Activated T-cell treated with anti-CD3 and anti-CD28 coated beads, Interleukin-2, amount 50 U/mL, for 4 hours (primary cell): ENCODE measurements at regions not wholly inside any gene's neighbourhood (a gene's known extent, or its start where the extent isn't known, plus 50 kb on each side); places are given as distances from the start of the nearest gene placed in this dataset.

Source experiments
- ATAC-seq, 2 donors: fragments of 200-7000 bp; cut with Tn5 transposase; one replicate each; pipeline ENCODE4 v1.10.0; 2021
- DNase-seq: peaks from one replicate; pipeline ENCODE4 v3.0.0-alpha.2; 2020
- H3K27me3 Mint-ChIP-seq: one replicate; pipeline ENCODE4 v1.8.0; 2021; ENCODE audit warnings: low read depth, mixed read lengths
- H3K36me3 Mint-ChIP-seq: one replicate; pipeline ENCODE4 v1.8.0; 2022; ENCODE audit warnings: mixed read lengths; ENCODE audit not compliant: insufficient read depth
- H3K4me1 Mint-ChIP-seq: one replicate; pipeline ENCODE4 v1.8.0; 2021; ENCODE audit warnings: low read depth, mixed read lengths
- H3K4me3 Mint-ChIP-seq: one replicate; pipeline ENCODE4 v1.8.0; 2021; ENCODE audit warnings: mild to moderate bottlenecking, moderate library complexity, mixed read lengths
- H3K9me3 Mint-ChIP-seq: one replicate; pipeline ENCODE4 v1.8.0; 2021; ENCODE audit warnings: mixed read lengths

DNA sequence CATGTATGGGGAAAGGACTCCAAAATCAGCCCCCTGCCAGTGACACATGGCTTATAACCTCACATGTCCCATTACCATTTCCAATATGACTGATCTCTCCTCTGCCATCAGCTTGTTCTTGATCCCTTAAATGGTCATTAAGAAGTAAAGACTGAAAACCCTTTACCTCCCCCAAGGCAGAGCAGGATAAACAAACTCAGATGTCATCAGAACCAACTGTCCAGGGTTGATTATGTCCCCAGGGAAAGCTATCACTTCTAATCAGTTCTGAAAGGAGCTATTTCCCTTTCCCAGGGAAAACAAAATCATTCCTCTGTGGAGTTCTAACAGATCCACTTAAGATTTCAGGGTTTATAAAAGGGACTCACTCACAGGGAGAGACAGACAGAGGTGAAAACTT, 350.9 kb downstream of the SUCLA2 start:
- Mint-ChIP-seq H3K4me3 (no peak overlapping the region), H3K36me3 (no peaks in the 10 kb centered on the region), H3K9me3 (no peaks in the 10 kb centered on the region), H3K27me3 (no peaks in the 10 kb centered on the region), H3K4me1 (no peaks in the 10 kb centered on the region)
- DNase-seq (no peak), ATAC-seq (no peak)

DNA sequence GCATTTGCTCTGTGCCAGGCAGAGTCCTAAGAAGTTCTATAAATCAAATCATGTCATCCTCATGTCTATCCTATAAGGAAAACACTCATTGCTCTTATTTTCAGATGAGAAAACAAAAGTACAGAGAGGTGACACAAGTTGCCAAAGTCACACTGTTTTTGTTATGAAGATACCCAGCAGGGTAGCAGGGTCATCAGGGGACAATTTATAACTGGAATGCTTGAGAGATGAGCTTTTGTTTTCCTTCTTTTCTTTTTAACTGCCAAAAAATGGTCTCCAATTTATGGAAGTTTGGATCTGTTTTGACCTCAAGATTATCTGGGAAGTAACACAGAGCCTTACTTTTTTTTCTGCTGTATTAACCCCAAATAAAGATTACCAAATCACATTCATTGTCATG, 354.1 kb downstream of the SUCLA2 start:
- ATAC-seq, result no peak
- DNase-seq, result no peak
- no peaks in the 10 kb centered on the region for H3K4me1 Mint-ChIP-seq
- no peaks in the 10 kb centered on the region for H3K36me3 Mint-ChIP-seq
- H3K4me3 Mint-ChIP-seq, result no peak overlapping the region
- H3K9me3 Mint-ChIP-seq, result no peaks in the 10 kb centered on the region
- no peaks in the 10 kb centered on the region for H3K27me3 Mint-ChIP-seq

DNA sequence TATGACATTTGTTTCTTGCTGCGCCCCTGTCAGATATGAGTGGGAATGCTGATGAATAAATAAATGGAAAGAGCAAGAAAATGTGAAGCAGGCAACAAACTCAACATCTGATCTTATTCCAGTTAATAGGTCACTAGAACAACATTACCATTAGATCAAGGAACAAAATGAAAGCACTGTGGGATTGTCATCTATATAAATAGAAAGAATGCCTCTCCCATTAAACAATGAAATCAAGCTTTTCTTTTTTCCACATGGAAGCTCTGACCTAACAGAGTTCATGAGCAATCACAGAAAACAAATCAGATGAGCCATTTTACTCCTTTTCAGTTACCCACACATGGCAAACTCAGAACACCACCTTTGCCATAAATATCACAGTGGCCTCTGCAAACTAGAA, 354.8 kb downstream of the SUCLA2 start:
- H3K36me3 Mint-ChIP-seq, result no peaks in the 10 kb centered on the region
- no peaks in the 10 kb centered on the region for H3K27me3 Mint-ChIP-seq
- H3K9me3 Mint-ChIP-seq, result no peaks in the 10 kb centered on the region
- no peak overlapping the region for H3K4me3 Mint-ChIP-seq
- DNase-seq (no peak), ATAC-seq (no peak)
- no peaks in the 10 kb centered on the region for H3K4me1 Mint-ChIP-seq

DNA sequence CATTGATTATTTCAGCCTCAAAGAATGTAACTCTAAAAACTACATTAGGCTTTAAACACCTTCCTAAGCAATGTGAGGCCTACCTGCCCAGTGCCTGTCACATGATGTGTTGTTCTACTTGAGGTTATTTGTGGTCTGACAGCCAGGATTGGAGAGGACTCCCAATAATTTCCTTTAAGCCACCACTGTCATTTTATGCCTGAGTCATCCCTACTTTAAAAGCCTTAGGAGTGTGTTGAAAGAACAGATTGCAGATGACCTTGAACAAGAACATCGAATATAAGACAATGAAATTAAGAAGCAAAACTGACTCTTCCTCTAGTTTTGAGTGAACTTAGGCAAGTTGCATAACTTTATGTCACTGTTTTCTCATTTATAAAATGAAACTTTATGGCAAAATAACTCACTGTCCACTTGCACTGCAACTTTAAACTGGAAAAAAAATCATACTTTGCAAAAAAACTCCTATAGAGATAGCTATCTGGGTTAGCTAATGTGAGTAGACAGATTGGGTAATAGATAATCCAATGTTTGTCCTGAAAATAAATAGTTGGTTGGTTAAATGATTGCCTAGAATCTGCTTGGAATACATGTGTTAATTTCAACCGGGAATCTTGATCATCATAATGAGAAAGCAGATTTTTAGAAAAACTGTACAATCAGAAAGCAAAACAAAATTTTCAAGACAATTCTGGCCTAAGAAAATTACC, 361.2 kb downstream of the SUCLA2 start:
- no peak for DNase-seq
- Mint-ChIP-seq H3K27me3 (peaks cover 3% of the 10 kb centered on the region), H3K4me3 (no peak overlapping the region), H3K9me3 (peaks cover 10% of the 10 kb centered on the region), H3K4me1 (no peaks in the 10 kb centered on the region), H3K36me3 (no peaks in the 10 kb centered on the region)
- ATAC-seq, result no peak

DNA sequence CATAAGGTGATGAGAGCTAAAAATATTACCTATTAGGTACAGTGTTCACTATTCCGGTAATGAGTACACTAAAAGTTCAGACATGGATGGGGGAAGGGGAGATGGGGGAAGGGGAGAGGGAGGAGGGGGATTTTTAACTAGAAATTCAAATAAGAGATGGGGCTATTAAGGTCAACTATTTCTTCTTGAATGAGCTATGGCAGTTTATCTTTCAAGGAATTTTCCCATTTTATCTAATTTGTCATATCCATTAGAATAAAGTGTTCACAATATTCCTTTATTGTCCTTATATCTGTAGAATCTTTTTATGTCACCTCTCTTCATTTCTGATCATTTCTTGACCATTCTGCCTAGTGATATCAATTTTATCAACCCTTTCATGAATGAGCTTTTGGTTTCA, 362.4 kb downstream of the SUCLA2 start:
- no peak for DNase-seq
- H3K27me3 Mint-ChIP-seq, result peaks cover 3% of the 10 kb centered on the region
- peaks cover 19% of the 10 kb centered on the region for H3K9me3 Mint-ChIP-seq
- H3K4me1 Mint-ChIP-seq, result no peaks in the 10 kb centered on the region
- no peaks in the 10 kb centered on the region for H3K36me3 Mint-ChIP-seq
- no peak overlapping the region for H3K4me3 Mint-ChIP-seq
- ATAC-seq, result no peak

DNA sequence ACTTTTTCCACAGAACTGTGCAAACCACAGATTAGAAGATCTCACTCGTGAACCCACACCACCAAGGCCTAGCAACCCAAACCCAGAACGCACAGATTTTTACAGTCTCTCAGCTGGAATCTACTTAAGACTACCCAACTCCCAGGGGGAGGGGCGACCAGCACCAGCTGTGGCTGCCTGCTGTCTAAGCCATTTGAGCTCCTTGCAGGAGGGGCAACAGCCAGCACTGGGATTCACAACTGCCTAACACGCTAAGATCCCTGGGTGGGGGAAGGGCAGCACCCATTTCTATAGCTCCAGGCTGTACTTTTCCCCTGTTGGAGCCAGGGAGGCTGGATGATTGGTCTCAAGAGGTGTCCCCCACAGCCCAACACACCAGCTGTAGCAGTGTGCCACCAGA, 368.8 kb downstream of the SUCLA2 start:
- no peak for ATAC-seq
- no peak for DNase-seq
- Mint-ChIP-seq H3K4me3 (no peak overlapping the region), H3K4me1 (no peaks in the 10 kb centered on the region), H3K27me3 (peaks cover 3% of the 10 kb centered on the region), H3K9me3 (peaks cover 21% of the 10 kb centered on the region), H3K36me3 (no peaks in the 10 kb centered on the region)

DNA sequence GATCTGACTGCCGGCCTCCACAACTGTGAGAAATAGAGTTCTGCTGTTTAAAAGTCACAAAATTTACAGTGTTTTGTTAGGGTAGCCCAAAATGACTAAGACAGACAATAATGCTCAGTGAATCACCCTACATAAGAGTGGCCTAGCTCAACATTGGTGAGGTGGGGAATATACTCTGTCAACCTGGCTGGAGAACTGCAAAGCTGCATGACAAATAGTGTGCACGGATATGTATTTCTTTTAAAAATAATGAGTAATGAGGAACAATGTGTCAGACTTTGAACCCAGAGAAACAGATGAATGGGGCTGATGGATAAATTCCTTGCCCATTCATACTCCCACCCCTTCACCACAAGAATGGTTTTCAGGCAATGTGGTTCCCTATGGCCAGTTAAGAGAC, 372.4 kb downstream of the SUCLA2 start:
- ATAC-seq (no peak), DNase-seq (no peak)
- Mint-ChIP-seq H3K4me3 (no peak overlapping the region), H3K9me3 (peaks cover 2% of the 10 kb centered on the region), H3K4me1 (no peaks in the 10 kb centered on the region), H3K36me3 (no peaks in the 10 kb centered on the region), H3K27me3 (no peaks in the 10 kb centered on the region)

DNA sequence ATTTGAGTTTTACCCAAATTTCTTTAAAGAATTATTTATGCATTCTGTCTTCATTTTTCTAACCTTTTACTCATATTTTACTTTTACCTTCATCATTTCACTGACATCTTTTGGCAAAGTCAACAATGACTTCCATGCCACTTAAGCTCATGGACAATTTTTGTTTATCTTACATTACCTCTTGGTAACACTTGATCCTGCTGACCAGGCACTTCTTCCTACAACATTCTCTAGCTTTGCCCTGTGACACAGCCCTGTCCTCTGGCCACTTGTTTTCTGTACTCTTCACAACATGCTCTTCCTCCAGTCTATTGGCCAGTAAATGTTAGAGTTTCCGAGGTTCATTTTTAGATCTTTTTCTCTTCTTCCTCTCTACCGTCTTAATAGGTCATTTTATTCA, 377.2 kb downstream of the SUCLA2 start:
- no peaks in the 10 kb centered on the region for H3K4me1 Mint-ChIP-seq
- H3K36me3 Mint-ChIP-seq, result no peaks in the 10 kb centered on the region
- ATAC-seq, result no peak
- peaks cover 5% of the 10 kb centered on the region for H3K27me3 Mint-ChIP-seq
- H3K9me3 Mint-ChIP-seq, result no peaks in the 10 kb centered on the region
- DNase-seq, result no peak
- no peak overlapping the region for H3K4me3 Mint-ChIP-seq

DNA sequence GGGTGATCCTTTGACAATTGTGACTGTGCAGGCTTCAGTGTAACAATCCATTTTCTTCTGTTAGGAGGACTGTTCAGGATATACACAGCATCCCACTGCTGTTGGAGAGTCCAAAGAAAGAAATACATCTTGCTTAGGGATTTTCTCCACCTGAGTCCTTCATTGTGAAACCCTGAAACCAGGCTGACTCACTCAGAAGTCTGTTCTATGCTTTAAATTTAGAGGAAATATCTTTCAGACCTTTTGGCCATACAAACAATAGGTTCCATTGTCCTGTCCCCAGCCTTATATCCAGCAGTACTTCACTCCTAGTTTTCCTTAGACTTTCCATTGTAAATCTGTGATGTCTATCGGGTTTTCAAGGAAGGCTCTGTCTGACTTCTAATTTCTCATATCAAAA, 379.1 kb downstream of the SUCLA2 start:
- Mint-ChIP-seq H3K36me3 (no peaks in the 10 kb centered on the region), H3K9me3 (no peaks in the 10 kb centered on the region), H3K4me3 (no peak overlapping the region), H3K4me1 (no peaks in the 10 kb centered on the region), H3K27me3 (peaks cover 5% of the 10 kb centered on the region)
- no peak for DNase-seq
- no peak for ATAC-seq

DNA sequence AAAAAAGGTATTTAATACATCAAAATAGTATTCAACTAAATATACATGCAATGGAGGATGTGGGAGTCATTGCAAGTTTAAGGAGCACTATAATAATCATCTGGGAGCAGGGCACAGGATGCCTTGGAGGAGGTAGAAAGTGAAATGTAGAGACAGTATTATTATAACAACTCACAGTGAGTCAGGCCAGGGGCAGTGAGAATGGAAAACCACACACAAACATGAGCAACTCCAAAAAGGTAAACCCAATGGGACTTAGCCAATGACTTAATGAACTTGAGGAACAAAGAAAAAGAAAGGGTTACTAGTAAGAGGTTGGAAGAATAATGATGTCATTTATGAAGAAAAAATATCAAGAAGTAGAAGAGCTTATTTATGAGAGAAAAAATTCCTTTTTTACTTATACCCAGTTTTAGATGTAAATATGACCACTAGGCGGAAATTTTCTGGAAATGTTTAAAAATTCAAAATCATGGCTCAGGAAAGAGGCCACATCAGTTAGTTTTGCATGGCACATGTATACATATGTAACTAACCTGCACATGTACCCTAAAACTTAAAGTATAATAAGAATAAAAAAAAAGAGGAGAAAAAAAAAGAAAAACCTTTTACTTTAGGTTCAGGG, 389.3 kb downstream of the SUCLA2 start:
- ATAC-seq (no peak), DNase-seq (no peak)
- Mint-ChIP-seq H3K4me1 (no peaks in the 10 kb centered on the region), H3K36me3 (no peaks in the 10 kb centered on the region), H3K9me3 (peaks cover 4% of the 10 kb centered on the region), H3K27me3 (no peaks in the 10 kb centered on the region), H3K4me3 (no peak overlapping the region)

DNA sequence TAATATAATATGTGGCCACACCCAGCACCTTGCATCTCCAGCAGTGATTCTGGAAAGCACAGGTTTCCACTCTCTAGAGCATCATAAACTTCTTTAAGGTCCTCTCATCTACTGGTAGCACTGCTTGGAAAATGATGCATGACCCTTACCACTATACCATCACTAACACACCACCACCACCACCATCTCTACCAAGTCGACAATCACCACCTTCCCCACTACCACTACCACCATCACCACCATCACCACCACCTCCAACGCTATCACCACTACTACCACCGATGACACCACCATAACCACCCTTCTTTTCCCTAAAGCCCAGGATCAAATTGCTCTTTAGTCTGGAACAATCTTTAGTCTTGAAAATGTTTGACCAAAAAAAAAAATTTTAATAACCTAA, 390.4 kb downstream of the SUCLA2 start:
- no peak for ATAC-seq
- H3K27me3 Mint-ChIP-seq, result no peaks in the 10 kb centered on the region
- peaks cover 8% of the 10 kb centered on the region for H3K9me3 Mint-ChIP-seq
- no peak overlapping the region for H3K4me3 Mint-ChIP-seq
- H3K4me1 Mint-ChIP-seq, result no peaks in the 10 kb centered on the region
- DNase-seq, result no peak
- H3K36me3 Mint-ChIP-seq, result no peaks in the 10 kb centered on the region

DNA sequence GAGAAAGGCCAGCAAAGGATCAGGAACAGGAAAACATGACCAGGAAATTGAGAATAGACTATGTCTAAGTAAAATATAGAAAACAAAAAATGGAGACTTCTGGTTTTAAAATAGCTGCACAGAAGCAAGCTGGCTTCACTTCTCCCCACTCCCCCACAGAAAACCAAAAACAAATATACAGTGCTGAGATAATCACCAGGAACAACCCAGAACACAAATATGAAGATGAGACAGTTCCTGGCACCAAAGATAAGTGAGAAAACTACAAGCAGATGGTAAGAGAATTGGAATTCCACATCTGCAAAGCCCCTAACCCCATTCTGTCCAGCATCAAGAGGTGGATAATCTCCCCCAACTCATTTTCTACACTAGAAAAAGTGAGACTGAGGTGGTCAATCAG, 397.7 kb downstream of the SUCLA2 start:
- H3K4me1 Mint-ChIP-seq, result no peaks in the 10 kb centered on the region
- H3K36me3 Mint-ChIP-seq, result no peaks in the 10 kb centered on the region
- H3K9me3 Mint-ChIP-seq, result peaks cover 23% of the 10 kb centered on the region
- H3K4me3 Mint-ChIP-seq, result no peak overlapping the region
- no peak for DNase-seq
- no peak for ATAC-seq
- peaks cover 3% of the 10 kb centered on the region for H3K27me3 Mint-ChIP-seq

DNA sequence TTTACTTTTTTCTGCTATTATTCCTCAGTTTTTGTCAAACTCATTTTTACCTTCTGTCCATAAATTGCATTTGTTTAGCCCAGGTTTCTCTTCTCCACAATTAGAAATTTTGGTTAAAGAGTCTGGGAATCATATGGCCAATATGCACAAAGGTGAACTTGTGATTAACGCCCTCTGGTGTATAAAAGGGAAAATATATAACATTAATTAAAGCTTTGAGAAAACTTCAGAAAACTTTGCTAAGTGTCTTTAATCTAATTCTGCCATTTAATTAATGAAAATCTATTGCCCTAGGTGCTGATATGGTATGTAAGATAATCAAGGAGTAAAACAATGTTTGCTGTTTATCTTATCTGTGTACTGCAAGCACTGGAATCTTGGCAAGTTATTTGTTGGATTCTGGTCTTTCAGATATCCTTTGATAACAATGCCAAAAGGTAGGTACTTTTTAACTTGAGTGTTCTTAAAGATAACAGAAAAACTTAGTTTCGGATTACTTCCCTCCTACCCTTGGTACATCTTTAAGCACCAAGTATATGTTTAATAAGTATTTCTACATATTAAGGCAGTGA, 402.6 kb downstream of the SUCLA2 start:
- DNase-seq, result no peak
- ATAC-seq, result no peak

DNA sequence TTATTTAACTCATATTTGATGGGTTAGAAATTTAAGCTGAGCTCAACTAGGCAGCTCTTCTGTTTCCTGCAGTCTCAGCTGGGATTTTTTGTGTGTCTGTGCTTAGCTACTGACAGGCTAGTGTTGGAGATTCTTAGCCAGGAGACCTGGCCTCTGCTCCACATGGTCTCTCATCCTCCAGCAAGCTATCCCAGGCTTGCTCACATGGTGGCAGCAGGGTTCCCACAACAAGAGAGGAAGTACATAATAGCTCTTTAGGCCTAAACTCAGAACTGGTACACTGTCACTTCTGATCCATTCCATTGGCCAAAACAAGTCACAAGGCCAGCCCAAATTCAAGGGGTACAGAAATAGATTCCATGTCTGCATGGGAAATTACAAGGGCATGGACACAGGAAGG, 406.2 kb downstream of the SUCLA2 start:
- no peak for DNase-seq

More for the DNA sequence above, 402.6 kb downstream of the SUCLA2 start:
- H3K36me3 Mint-ChIP-seq, result no peaks in the 10 kb centered on the region
- H3K4me3 Mint-ChIP-seq, result no peak overlapping the region
- H3K4me1 Mint-ChIP-seq, result no peaks in the 10 kb centered on the region
- peaks cover 3% of the 10 kb centered on the region for H3K27me3 Mint-ChIP-seq
- peaks cover 11% of the 10 kb centered on the region for H3K9me3 Mint-ChIP-seq

DNA sequence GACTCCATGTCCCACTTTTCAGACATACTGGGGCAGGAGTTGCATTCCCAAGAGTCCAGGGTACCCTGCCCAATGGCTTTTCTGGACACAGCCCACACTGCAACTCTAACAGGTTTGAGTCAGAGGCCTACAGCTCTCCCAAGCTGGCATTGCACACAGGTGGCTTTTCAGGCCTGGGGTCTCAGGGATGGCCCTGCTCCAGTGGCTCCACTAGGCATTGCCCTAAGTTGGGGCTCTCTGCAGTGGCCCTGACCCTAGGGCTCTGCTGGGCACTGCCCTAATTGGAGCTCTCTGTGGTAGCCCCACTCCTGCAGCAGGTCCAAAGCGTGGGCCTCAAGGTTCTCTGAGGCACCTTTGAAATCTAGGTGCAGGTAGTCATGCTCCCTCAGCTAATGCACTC, 408.8 kb downstream of the SUCLA2 start:
- no peak for ATAC-seq
- DNase-seq, result no peak
- no peaks in the 10 kb centered on the region for H3K36me3 Mint-ChIP-seq
- H3K27me3 Mint-ChIP-seq, result no peaks in the 10 kb centered on the region
- peaks cover 16% of the 10 kb centered on the region for H3K9me3 Mint-ChIP-seq
- no peak overlapping the region for H3K4me3 Mint-ChIP-seq
- H3K4me1 Mint-ChIP-seq, result no peaks in the 10 kb centered on the region

More for the DNA sequence above, 406.2 kb downstream of the SUCLA2 start:
- Mint-ChIP-seq H3K4me1 (no peaks in the 10 kb centered on the region), H3K36me3 (no peaks in the 10 kb centered on the region), H3K4me3 (no peak overlapping the region), H3K9me3 (peaks cover 16% of the 10 kb centered on the region), H3K27me3 (no peaks in the 10 kb centered on the region)
- ATAC-seq, result no peak
